Lung (tissue), 11 donors: ENCODE measurements at regions not wholly inside any gene's neighbourhood (a gene's known extent, or its start where the extent isn't known, plus 50 kb on each side); places are given as distances from the start of the nearest gene placed in this dataset.

Source experiments
- ATAC-seq: fragments of 200-7000 bp; cut with Tn5 transposase; one replicate; pipeline ENCODE4 v1.9.1; 2020; ENCODE audit warnings: moderate number of reproducible peaks; ENCODE audit not compliant: insufficient read depth, low FRiP score
- DNase-seq, 3 donors: peaks; one replicate each; pipeline ENCODE4 v3.0.0-alpha.2; 2013 to 2017
- H3K27ac ChIP-seq, 2 donors: one replicate each; pipeline ENCODE4 v1.5.1; 2013; ENCODE audit warnings: mild to moderate bottlenecking in 2 of 2, moderate library complexity in 2 of 2, control low read depth in 1 of 2, inconsistent platforms in 1 of 2, low read depth in 1 of 2, low read length in 1 of 2
- H3K27me3 ChIP-seq, 3 donors: one replicate each; pipeline ENCODE4 v1.5.1; 2013; ENCODE audit warnings: low read length in 2 of 3; ENCODE audit not compliant: control insufficient read depth in 3 of 3, insufficient read depth in 3 of 3
- H3K36me3 ChIP-seq, 4 donors: one replicate each; pipeline ENCODE4 v1.5.1; 2013; ENCODE audit warnings: low read length in 4 of 4, mild to moderate bottlenecking in 1 of 4, moderate library complexity in 1 of 4; ENCODE audit not compliant: control insufficient read depth in 4 of 4, insufficient read depth in 4 of 4
- H3K4me1 ChIP-seq, 5 donors: one replicate each; pipeline ENCODE4 v1.5.1; 2013; ENCODE audit warnings: low read length in 5 of 5, mild to moderate bottlenecking in 2 of 5, moderate library complexity in 1 of 5; ENCODE audit not compliant: control insufficient read depth in 5 of 5, insufficient read depth in 5 of 5
- H3K4me3 ChIP-seq: one replicate; pipeline ENCODE4 v1.5.1; 2013; ENCODE audit warnings: mild to moderate bottlenecking, control low read depth, moderate library complexity
- H3K9ac ChIP-seq, 2 donors: one replicate each; pipeline ENCODE4 v1.5.1; 2013; ENCODE audit warnings: low read length in 2 of 2, control low read depth in 1 of 2; ENCODE audit not compliant: insufficient read depth in 1 of 2
- H3K9me3 ChIP-seq, 4 donors: one replicate each; pipeline ENCODE4 v1.5.1; 2013; ENCODE audit warnings: low read length in 3 of 4, mild to moderate bottlenecking in 1 of 4, moderate library complexity in 1 of 4; ENCODE audit not compliant: control insufficient read depth in 4 of 4, insufficient read depth in 3 of 4
- CTCF ChIP-seq: IDR thresholded peaks from 2 replicates; pipeline ENCODE4 v1.5.1; 2012; ENCODE audit warnings: mild to moderate bottlenecking; ENCODE audit errors: control extremely low read depth, extremely low read depth
- WGBS, 2 donors: extraction: QIAGEN DNeasy Blood & Tissue Kit; methylation state at CpG; one replicate each; pipeline ENCODE4 v1.1.7; 2013; 5-methylcytosine and 5-hydroxymethylcytosine counted together
- donor health status: control.
- donor health status: control.
- donor health status: Bipolar disorder and iron deficiency.
- donor health status: healthy.
- donor health status: DM: yes; HTN: yes; CAD: no.

- Histone ChIP-seq H3K9me3 (peaks cover 0 to 5% (median 1%) of the 10 kb centered on the region in 4 donors), H3K27ac (no peak overlapping the region), H3K27me3 (no peaks in the 10 kb centered on the region), H3K4me1 (no peaks in the 10 kb centered on the region), H3K4me3 (no peak overlapping the region), H3K9ac (no peak overlapping the region), H3K36me3 (no peaks in the 10 kb centered on the region)
- DNase-seq = no peak
- no peak for ATAC-seq
- no peak for TF ChIP-seq CTCF
- WGBS, 2 donors = 84 to 91% methylated on average over 14 of the region's 14 CpGs
Observed at GRCh38 chr3:75136100-75136897, 521.8 kb upstream of the CNTN3 start.

GRCh38 chr3:75138345-75138744, 523.9 kb upstream of the CNTN3 start:
- Histone ChIP-seq H3K4me1 (no peaks in the 10 kb centered on the region), H3K27me3 (no peaks in the 10 kb centered on the region), H3K9me3 (peaks cover 0 to 5% (median 1%) of the 10 kb centered on the region in 4 donors), H3K4me3 (no peak overlapping the region), H3K9ac (no peak overlapping the region), H3K36me3 (no peaks in the 10 kb centered on the region), H3K27ac (no peak overlapping the region)
- WGBS, 2 donors = 91 to 93% methylated on average over 7 of the region's 7 CpGs
- TF ChIP-seq CTCF = no peak
- ATAC-seq (no peak), DNase-seq (no peak)

GRCh38 chr3:75140904-75141615, 523.1 kb upstream of the FRG2C start:
- ATAC-seq (no peak), DNase-seq (no peak)
- 86 to 93% methylated on average over 8 of the region's 8 CpGs for WGBS, 2 donors
- Histone ChIP-seq H3K4me3 (no peak overlapping the region), H3K4me1 (no peaks in the 10 kb centered on the region), H3K36me3 (no peaks in the 10 kb centered on the region), H3K27me3 (no peaks in the 10 kb centered on the region), H3K27ac (no peak overlapping the region), H3K9ac (no peak overlapping the region), H3K9me3 (peaks cover 0 to 5% (median 1%) of the 10 kb centered on the region in 4 donors)
- TF ChIP-seq CTCF = no peak
